Keratinocyte (primary cell): ENCODE measurements at regions not wholly inside any gene's neighbourhood (a gene's known extent, or its start where the extent isn't known, plus 50 kb on each side); places are given as distances from the start of the nearest gene placed in this dataset.

ENCODE experiments used
- DNase-seq: peaks from one replicate; pipeline ENCODE4 v3.0.0-alpha.2; 2011; ENCODE audit warnings: low read depth, missing footprints, low spot score
- FAIRE-seq: peaks from 2 replicates; lab custom pipeline; 2011; peaks lifted over from hg19 to GRCh38; lab: Jason Lieb, UNC
- H2AFZ ChIP-seq: 2 replicates; pipeline ENCODE4 v1.6.0; 2012; ENCODE audit warnings: low read length, control low read depth, inconsistent platforms; ENCODE audit not compliant: control insufficient read depth
- H3K27ac ChIP-seq: 2 replicates; pipeline ENCODE4 v1.5.1; 2011; ENCODE audit warnings: low read length; ENCODE audit not compliant: control insufficient read depth, insufficient read depth
- H3K27me3 ChIP-seq: 3 replicates; pipeline ENCODE4 v1.6.0; 2011; ENCODE audit warnings: low read length; ENCODE audit not compliant: control insufficient read depth, insufficient read depth; ENCODE audit errors: extremely low read depth
- H3K36me3 ChIP-seq, 2 experiments: 2 replicates in 1 of 2; 3 replicates in 1 of 2; pipeline ENCODE4 v1.5.1; 2011; ENCODE audit warnings: low read length in 2 of 2, mild to moderate bottlenecking in 1 of 2; ENCODE audit not compliant: control insufficient read depth in 2 of 2, insufficient read depth in 2 of 2; ENCODE audit errors: extremely low read depth in 1 of 2
- H3K4me1 ChIP-seq: 3 replicates; pipeline ENCODE4 v1.5.1; 2011; ENCODE audit warnings: low read length; ENCODE audit not compliant: control insufficient read depth, insufficient read depth; ENCODE audit errors: extremely low read depth
- H3K4me2 ChIP-seq: 3 replicates; pipeline ENCODE4 v1.6.0; 2011; ENCODE audit warnings: low read depth, low read length; ENCODE audit not compliant: control insufficient read depth, insufficient read depth; ENCODE audit errors: extremely low read depth
- H3K4me3 ChIP-seq, 3 experiments: fragments of 200-600 bp in 1 of 3; sonication (generic) in 1 of 3; 2 replicates in 2 of 3; 3 replicates in 1 of 3; pipeline ENCODE4 v1.5.1; 2011 to 2016; ENCODE audit warnings: low read length in 3 of 3, mild to moderate bottlenecking in 3 of 3, control low read depth in 2 of 3, inconsistent platforms in 1 of 3, low read depth in 1 of 3, mixed read lengths in 1 of 3, mixed run types in 1 of 3, moderate library complexity in 1 of 3; ENCODE audit not compliant: control insufficient read depth in 2 of 3, insufficient read depth in 2 of 3; ENCODE audit errors: extremely low read depth in 1 of 3
- H3K79me2 ChIP-seq: 2 replicates; pipeline ENCODE4 v1.6.0; 2012; ENCODE audit warnings: low read length; ENCODE audit not compliant: control insufficient read depth, insufficient read depth
- H3K9ac ChIP-seq: 3 replicates; pipeline ENCODE4 v1.6.0; 2011; ENCODE audit warnings: low read length; ENCODE audit not compliant: control insufficient read depth, insufficient read depth; ENCODE audit errors: extremely low read depth
- H3K9me1 ChIP-seq: 3 replicates; pipeline ENCODE4 v1.6.0; 2011; ENCODE audit warnings: low read length; ENCODE audit not compliant: control insufficient read depth, insufficient read depth; ENCODE audit errors: extremely low read depth
- H3K9me3 ChIP-seq: 2 replicates; pipeline ENCODE4 v1.5.1; 2012; ENCODE audit warnings: low read depth, low read length; ENCODE audit not compliant: control insufficient read depth
- H4K20me1 ChIP-seq: 3 replicates; pipeline ENCODE4 v1.6.0; 2011; ENCODE audit warnings: low read length; ENCODE audit not compliant: control insufficient read depth, insufficient read depth; ENCODE audit errors: extremely low read depth
- CTCF ChIP-seq, 3 experiments: IDR thresholded peaks in 1 of 3; conservative IDR thresholded peaks in 1 of 3; optimal IDR thresholded peaks in 1 of 3; 2 replicates in 2 of 3; 3 replicates in 1 of 3; pipeline versions ENCODE3 to v1.5.1; 2011; ENCODE audit warnings: low read length in 3 of 3, mild to moderate bottlenecking in 3 of 3, moderate library complexity in 2 of 3, control low read depth in 1 of 3, inconsistent platforms in 1 of 3; ENCODE audit not compliant: insufficient read depth in 2 of 3; ENCODE audit errors: extremely low read depth in 1 of 3
- EZH2 ChIP-seq: IDR thresholded peaks from one replicate; pipeline ENCODE4 v1.6.1; 2012; ENCODE audit warnings: inconsistent platforms, mild to moderate bottlenecking, low read length, moderate library complexity
- dilution Hi-C: fragments of 300-500 bp; cut with MboI; formaldehyde crosslinking; loops from one replicate; pipeline ENCODE4 v1.7.0; 2020; ENCODE audit warnings: low sequenced_read_pairs; ENCODE audit not compliant: extremely low pct_ligation_motif_present

- H3K27me3 ChIP-seq: no peaks in the 10 kb centered on the region
- no peak overlapping the region for H3K9ac ChIP-seq
- dilution Hi-C loops: no loop called here
- no peak overlapping the region for H3K4me2 ChIP-seq
- H3K36me3 ChIP-seq: no peaks in the 10 kb centered on the region
- no peak overlapping the region for H3K27ac ChIP-seq
- DNase-seq (no peak), FAIRE-seq (no peak)
- no peaks in the 10 kb centered on the region for H4K20me1 ChIP-seq
- no peaks in the 10 kb centered on the region for H3K9me1 ChIP-seq
- H3K9me3 ChIP-seq: no peaks in the 10 kb centered on the region
- H3K79me2 ChIP-seq: no peaks in the 10 kb centered on the region
- no peak overlapping the region for H2AFZ ChIP-seq
- H3K4me1 ChIP-seq: peaks cover 12% of the 10 kb centered on the region
- H3K4me3 ChIP-seq: no peak overlapping the region
- no peak for TF ChIP-seq EZH2
- no peak for TF ChIP-seq CTCF (optimal IDR thresholded peaks at IDR 0.05 in 1 of 3, IDR thresholded peaks at IDR 0.05 in 1 of 3, conservative IDR thresholded peaks at IDR 0.05 in 1 of 3; ENCODE audit: extremely low read depth in 1 of 3, insufficient read depth in 2 of 3, low read length in 3 of 3)
Measured at GRCh38 chr5:2181149-2181548, 298.4 kb upstream of the IRX4 start.

- Histone ChIP-seq H3K4me3 (no peak overlapping the region), H3K27me3 (no peaks in the 10 kb centered on the region), H3K27ac (no peak overlapping the region), H2AFZ (no peak overlapping the region), H3K9me3 (no peaks in the 10 kb centered on the region), H3K36me3 (no peaks in the 10 kb centered on the region), H3K9ac (no peak overlapping the region), H3K9me1 (no peaks in the 10 kb centered on the region), H3K79me2 (no peaks in the 10 kb centered on the region), H3K4me2 (no peak overlapping the region), H3K4me1 (peaks cover 16% of the 10 kb centered on the region), H4K20me1 (no peaks in the 10 kb centered on the region)
- DNase-seq (no peak), FAIRE-seq (no peak)
- TF ChIP-seq CTCF (optimal IDR thresholded peaks at IDR 0.05 in 1 of 3, IDR thresholded peaks at IDR 0.05 in 1 of 3, conservative IDR thresholded peaks at IDR 0.05 in 1 of 3; ENCODE audit: extremely low read depth in 1 of 3, insufficient read depth in 2 of 3, low read length in 3 of 3) (no peak), EZH2 (no peak)
- dilution Hi-C loops: no loop called here
Measured at GRCh38 chr5:2180456-2180855, 297.7 kb upstream of the IRX4 start.
